Right ventricle myocardium superior (tissue), 1 donor: ENCODE measurements at regions not wholly inside any gene's neighbourhood (a gene's known extent, or its start where the extent isn't known, plus 50 kb on each side); places are given as distances from the start of the nearest gene placed in this dataset.

Experiments
- ATAC-seq: fragments of 200-7000 bp; cut with Tn5 transposase; one replicate; pipeline ENCODE4 v1.9.1; 2020; ENCODE audit warnings: mild to moderate bottlenecking; ENCODE audit not compliant: poor library complexity
- DNase-seq: peaks from one replicate; pipeline ENCODE4 v3.0.0-alpha.2; 2020
- intact Hi-C: fragments of 100-400 bp; cut with DNase I; formaldehyde crosslinking; loops from one replicate; pipeline ENCODE4 v1.11.2; 2022
- donor health status: DM: no; HTN: yes; CAD: no; lungs with severe emphysema.

DNA sequence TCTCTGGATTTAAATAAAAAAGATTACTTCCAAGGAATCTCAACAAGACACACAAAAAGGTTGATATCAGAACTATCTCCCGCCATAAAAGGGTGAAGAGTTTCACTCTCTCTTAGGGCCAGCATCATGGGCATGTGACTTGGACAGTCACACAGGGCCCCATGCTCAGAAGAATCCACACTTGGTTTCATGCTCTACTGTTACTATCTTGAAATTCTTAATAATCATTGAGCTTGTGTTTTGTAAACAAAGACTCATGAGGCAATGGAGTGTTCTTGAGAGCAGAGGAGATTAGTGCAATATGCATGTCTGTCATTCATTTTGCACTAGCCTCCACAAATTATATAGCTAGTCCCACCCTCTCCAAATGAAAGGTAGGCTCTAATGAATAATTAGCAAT lies 58.4 kb downstream of the HMHB1 start:
- no peak for DNase-seq
- intact Hi-C loops = no loop called here
- no peak for ATAC-seq

DNA sequence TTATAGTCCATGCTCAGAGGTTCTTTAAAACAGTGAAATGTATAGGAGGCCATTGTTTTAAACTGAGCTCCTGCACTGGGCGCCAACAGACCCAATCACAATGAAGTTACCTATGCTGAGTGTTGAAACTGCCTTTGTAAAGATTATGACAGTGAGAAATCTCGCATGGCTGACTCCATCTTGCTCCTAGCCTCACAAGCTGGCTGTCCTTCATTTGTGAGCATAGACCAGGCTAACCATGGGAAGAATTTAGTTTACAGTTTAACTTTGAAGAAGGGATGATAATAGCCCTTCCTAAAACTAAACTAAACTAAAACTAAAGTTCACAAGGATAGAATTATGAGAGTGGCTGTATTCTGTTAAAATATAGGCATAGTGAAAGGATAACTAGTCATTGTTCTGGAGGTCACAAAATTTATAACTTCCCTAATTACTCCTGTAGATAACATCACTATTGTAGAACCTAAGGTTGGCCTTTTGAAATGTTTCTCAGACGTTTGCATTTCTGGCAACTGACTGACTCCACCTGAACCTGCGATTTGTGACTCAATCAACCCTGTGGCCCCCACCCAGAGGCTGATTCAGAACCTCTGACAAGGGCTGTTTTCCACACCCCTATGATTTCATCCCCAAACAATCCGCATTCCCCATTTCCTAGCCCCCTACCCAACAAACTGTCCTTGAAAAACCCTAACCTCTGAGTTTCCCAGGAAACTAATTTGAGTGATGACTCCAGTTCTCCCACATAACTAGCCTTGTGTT lies 59.1 kb downstream of the HMHB1 start:
- intact Hi-C loops = no loop called here
- ATAC-seq = no peak
- DNase-seq = no peak

- intact Hi-C loops = no loop called here
- no peak for DNase-seq
- no peak for ATAC-seq
Measured at GRCh38 chr5:143871672-143872071, 59.7 kb downstream of the HMHB1 start.

- intact Hi-C loops = no loop called here
- no peak for DNase-seq
- no peak for ATAC-seq
Measured at GRCh38 chr5:143874312-143874711, 62.4 kb downstream of the HMHB1 start.

DNA sequence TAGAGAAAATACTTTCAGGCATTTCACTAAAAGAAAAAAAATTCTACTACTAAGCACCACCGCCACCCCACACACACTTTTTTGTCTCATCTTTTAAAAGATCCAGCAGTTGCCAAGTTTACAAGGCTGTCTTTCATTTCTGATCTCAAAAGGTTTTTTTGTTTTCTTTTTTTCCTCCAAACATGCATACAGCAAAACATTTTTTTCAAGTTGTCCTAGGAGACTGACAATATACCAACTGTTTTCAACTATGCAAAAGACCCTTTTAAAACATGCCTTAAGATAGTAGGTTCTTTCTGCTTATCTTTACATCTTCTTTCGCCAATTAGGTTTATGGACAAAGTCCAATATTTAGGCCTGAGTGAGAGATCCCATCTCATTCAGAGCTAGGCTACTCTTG lies 65.2 kb downstream of the HMHB1 start:
- DNase-seq = no peak
- ATAC-seq = no peak
- intact Hi-C loops = no loop called here

DNA sequence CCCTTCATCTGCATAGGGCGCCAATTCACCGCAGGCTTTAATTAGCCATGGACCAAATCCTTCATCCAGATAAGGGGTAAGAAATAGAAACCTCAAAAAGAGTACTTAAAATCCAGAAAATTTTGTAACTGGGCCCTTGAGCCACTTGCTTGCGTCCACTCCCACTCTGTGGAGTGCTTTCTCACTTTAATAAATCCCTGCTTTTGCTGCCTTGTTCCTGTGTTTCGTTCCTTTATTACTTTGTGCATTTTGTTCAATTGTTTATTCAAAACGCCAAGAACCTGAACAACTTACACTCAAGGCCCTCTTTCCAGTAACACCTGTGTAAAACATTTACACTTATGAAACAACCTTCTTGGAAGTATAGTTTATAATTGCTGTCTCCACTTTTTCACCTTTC lies 66.5 kb downstream of the HMHB1 start:
- intact Hi-C loops = no loop called here
- ATAC-seq = no peak
- no peak for DNase-seq

DNA sequence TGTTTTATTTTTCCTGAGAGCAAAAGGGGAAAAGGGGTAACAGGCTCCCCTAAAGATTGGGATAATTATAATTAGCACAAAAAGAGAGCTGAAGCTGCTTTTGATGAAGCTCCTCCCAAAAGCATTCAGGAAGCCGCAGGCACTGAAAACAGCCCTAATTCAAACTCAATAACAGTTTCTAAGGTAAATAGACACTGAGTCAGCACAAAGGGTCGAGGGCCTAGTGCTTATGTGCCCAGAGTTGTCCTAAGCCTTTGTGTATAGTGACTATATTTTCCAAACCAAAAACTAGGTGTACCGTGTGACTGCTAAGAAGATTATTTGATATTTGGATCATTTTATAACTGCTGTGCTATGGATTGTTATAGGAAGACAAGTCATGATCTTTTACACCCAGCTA lies 67.7 kb downstream of the HMHB1 start:
- intact Hi-C loops = no loop called here
- no peak for DNase-seq
- no peak for ATAC-seq

GRCh38 chr5:143880178-143880577 lies 68.2 kb downstream of the HMHB1 start:
- ATAC-seq (no peak), DNase-seq (no peak)
- intact Hi-C loops = no loop called here

DNA sequence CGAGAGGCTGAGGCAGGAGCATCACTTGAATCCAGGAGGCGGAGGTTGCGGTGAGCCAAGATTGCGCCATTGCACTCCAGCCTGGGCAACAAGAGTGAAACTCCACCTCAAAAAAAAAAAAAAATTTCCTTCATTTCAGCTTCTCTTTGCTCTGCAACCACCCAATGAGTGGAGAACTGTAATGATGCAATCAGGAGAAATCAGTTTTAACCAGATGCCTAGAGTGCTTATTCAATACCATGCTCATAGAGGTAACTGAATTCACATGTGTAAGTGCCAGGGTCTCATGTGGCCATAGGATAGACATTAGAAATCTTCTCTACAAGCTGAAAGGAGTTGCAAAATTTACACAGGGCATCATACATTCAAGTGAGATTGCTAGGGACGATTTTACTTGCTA lies 70.6 kb downstream of the HMHB1 start:
- ATAC-seq = no peak

GRCh38 chr5:143886096-143886495 lies 74.1 kb downstream of the HMHB1 start:
- ATAC-seq (no peak), DNase-seq (no peak)
- intact Hi-C loops = no loop called here

More for the DNA sequence above, 70.6 kb downstream of the HMHB1 start:
- no peak for DNase-seq
- intact Hi-C loops = no loop called here

DNA sequence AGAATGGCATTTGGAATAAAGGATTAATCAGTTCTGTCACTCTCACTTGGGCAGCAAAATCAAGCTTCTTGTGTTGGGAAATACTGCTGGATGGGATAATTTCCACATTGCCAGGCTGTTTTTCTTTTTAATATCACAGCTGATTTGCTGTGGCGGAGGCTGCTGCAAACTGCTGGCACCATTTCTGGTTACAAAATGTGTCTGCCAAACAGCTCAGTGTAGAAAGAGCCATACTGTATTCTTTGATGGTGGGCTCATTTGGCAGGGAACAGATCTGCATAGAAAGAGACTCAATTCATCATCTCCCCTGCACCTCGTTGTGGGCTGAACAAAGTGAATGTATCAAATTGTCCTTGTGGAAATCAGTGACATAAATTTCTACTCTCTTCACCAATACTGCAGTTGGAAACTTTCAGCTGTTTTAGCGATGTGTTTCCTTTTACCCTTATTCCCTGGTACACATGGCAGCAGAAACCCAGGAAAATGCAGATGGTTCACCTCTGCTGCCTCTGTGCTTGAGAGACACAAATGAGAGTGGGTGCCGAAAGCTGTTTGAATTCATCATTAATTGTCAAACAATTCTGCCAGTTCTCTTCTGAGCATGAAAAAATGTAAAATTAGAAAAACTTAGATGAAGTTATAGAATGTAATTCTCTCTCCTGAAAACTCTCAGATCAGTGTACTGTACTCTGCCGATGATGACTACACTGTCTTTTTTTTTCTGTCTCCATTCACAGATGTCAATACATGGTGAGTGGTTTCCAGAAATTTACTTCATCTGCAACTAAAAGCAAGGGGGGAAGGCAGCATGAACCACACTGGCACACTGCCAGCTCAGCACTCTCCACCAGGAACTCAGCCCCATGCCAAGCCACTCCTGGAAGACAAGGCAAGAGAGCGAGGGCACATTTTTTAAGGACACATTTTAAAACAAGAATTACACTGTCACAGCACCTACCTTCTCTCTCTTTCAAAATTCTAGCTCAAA lies 75.0 kb downstream of the HMHB1 start:
- peak; percentile 54 for ATAC-seq
- intact Hi-C loops = no loop called here

DNA sequence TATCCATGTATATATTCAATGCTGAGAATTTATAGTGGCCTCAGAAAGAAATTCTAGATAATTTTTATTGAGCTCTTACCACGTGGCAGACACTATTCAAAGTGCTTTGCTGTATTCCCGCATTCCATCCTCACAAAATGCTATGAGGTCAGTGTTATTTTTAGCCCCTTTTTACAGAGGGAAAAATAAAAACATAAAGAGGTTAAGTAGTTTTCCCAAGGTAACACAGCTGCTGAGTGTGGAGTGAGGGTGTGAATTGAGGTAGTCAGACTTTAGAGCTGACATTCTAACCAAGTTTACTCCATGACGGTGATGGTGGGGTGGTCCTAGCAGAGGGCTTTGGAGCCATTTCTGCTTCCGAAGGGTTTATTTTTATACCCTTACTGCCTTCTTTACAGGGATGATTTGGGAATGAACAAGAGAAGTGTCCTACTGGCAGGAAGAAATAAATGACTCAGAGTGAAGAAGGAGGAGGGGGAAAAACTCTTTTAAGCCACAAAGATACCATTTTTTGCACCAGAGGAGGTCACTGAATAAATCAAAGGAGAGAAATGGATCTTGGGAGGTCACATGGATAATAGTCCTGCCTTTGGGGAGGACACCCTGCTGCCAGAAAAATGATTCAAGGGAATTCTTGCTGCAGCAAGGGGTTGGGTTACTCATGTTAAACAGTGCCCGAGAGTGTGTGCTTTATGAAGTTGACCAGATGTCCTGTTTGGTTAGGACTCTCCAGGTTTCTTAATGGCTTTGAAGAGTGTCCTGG lies 76.1 kb downstream of the HMHB1 start:
- intact Hi-C loops = no loop called here
- DNase-seq (no peak), ATAC-seq (peak; percentile 54)

More for the DNA sequence above, 75.0 kb downstream of the HMHB1 start:
- DNase-seq = peak; percentile 62

- no peak for ATAC-seq
- intact Hi-C loops = no loop called here
- no peak for DNase-seq
Measured at GRCh38 chr5:143888912-143889311, 77.0 kb downstream of the HMHB1 start.

DNA sequence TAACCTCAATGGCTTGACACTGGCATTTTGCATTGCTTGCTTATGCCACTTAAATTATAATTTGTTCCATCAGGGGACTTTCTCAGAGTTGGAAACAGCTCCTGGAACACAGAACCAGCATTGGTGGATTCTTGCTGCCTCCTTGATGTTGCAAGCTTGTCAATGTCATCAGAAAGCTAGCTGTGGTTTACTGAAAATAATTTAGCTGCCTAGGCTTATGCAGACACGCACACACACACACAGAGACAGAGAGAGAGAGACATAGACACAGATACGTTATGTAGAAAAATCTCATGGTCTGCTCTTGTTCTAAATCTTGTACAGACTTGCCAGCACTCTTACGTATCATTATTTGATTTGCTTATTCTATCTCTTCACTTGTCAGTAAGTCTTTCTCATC lies 78.0 kb downstream of the HMHB1 start:
- DNase-seq (no peak), ATAC-seq (no peak)
- intact Hi-C loops = no loop called here

GRCh38 chr5:143890487-143890886 lies 78.5 kb downstream of the HMHB1 start:
- ATAC-seq (no peak), DNase-seq (no peak)
- intact Hi-C loops = no loop called here

DNA sequence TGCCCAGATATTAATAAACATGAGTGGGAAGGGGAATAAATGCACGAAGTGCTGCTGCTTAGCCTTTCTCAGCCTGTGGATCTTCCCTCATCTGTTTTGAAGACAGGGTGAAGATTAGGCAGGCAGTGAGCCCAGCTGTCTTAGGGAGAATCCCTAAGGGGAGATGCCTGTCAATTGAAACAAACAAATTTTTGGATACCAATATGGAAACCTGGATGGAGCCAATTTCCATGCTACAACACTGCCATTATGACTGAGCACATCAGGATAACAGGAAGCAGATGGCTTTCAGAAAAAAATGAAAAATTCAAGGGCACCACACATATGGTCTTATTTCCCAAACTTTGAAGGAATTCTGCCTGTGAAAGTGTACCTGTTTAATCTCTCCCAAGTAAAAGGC lies 80.3 kb downstream of the HMHB1 start:
- DNase-seq (no peak), ATAC-seq (no peak)
- intact Hi-C loops = no loop called here

DNA sequence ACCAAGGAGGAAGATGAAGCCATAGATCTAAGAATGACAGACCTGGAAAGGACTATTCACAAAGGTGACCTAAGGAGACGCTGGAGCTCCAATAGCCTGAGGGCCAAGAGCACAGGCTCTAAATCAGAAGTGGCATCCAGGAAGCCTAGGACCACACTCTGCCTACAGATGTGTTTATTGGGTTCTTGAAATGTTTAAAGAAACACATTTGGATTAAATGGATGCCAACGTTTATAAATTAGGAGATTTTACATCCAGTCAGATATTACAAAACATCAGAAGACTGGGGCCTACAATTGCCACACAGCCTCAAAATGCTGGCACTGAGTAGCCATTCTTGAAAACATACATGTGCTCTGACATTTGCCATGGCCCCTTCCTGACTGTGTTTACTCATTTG lies 80.9 kb downstream of the HMHB1 start:
- intact Hi-C loops = no loop called here
- no peak for DNase-seq
- no peak for ATAC-seq

GRCh38 chr5:143893638-143894037 lies 81.7 kb downstream of the HMHB1 start:
- ATAC-seq (peak; percentile 64), DNase-seq (no peak)
- intact Hi-C loops = no loop called here

DNA sequence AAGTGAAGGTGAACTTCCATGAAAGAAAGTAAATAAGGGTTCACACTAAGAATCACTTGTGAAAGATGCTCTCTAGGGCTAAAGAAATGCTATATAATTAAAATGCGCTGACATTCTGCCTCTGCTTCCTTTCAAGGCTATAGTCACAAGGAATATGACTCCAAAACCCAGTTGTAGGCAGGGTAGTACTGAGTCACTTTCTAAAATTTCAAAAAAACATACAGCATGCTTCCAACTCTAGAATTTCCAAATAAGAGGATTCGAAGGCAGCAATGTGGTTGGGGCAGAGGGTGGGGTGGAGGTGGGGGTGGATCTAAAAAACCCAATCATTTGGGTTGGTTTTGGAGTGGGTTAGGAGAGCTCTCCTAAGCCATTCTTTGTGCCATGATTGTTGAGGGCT lies 84.6 kb downstream of the HMHB1 start:
- intact Hi-C loops = no loop called here
- no peak for ATAC-seq
- DNase-seq = no peak
